A673 (cell line): ENCODE measurements at regions not wholly inside any gene's neighbourhood (a gene's known extent, or its start where the extent isn't known, plus 50 kb on each side); places are given as distances from the start of the nearest gene placed in this dataset.

Experiments
- EZH2 ChIP-seq: fragments of 200-600 bp; sonication (generic); IDR thresholded peaks from 2 replicates; pipeline ENCODE4 v1.6.1; 2017; ENCODE audit warnings: borderline replicate concordance, low read depth, mild to moderate bottlenecking, mixed read lengths, antibody characterized with exemption, low read length; ENCODE audit not compliant: poor library complexity, severe bottlenecking
- TF ChIP-seq, protein P1 (sequence below): fragments of 300-800, 200-600 bp; sonication (generic); conservative IDR thresholded peaks from 2 replicates; pipeline ENCODE4 v1.5.1; 2017; ENCODE audit warnings: low read depth, mild to moderate bottlenecking, antibody characterized with exemption, low read length, moderate library complexity, mixed read lengths

DNA sequence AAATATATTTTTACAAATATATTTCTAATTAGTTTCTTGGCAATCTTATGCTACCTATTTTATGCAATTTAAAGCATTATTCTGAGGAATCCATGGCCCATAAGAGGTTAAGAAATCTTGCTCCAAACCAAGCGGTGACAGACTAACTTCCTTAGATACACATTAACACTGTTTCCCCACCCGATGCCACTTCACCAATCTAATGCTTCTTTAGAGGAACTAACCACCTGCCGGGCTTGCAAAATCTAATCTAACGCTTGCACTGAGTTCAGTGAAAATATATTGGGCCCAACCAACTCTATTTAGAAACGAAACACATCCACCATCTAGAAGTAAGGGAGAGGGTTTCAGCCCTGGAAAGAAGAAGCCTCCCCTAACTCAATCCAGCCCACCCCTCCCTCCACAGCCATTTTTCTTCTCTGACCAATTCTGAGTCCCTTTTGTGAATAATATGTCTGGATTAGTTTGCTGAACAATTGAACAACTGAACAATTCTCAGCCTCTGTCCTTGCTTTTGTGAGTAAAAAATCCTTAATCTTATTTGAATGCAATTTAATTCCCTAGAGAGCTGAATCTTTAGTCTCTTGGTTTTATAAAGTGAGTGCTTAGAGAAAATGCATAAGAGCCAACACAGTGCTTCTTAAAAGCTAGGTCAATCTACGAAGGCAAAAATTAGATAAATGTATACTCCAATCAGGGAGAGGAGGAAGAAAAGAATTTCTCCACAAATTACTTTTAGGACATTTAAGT lies 150.4 kb upstream of the ADAMTS9 start:
- TF ChIP-seq, protein P1, sequence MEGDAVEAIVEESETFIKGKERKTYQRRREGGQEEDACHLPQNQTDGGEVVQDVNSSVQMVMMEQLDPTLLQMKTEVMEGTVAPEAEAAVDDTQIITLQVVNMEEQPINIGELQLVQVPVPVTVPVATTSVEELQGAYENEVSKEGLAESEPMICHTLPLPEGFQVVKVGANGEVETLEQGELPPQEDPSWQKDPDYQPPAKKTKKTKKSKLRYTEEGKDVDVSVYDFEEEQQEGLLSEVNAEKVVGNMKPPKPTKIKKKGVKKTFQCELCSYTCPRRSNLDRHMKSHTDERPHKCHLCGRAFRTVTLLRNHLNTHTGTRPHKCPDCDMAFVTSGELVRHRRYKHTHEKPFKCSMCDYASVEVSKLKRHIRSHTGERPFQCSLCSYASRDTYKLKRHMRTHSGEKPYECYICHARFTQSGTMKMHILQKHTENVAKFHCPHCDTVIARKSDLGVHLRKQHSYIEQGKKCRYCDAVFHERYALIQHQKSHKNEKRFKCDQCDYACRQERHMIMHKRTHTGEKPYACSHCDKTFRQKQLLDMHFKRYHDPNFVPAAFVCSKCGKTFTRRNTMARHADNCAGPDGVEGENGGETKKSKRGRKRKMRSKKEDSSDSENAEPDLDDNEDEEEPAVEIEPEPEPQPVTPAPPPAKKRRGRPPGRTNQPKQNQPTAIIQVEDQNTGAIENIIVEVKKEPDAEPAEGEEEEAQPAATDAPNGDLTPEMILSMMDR, result no peak
- no peak for TF ChIP-seq EZH2
